Upper lobe of left lung (tissue), 4 donors: ENCODE measurements at regions not wholly inside any gene's neighbourhood (a gene's known extent, or its start where the extent isn't known, plus 50 kb on each side); places are given as distances from the start of the nearest gene placed in this dataset.

Source experiments
- CTCF ChIP-seq, 6 experiments: fragments of 450-650 bp in 4 of 6; fragments of 200-600 bp in 2 of 6; sonication (generic) in 2 of 6; IDR thresholded peaks; one replicate each; pipeline ENCODE4 v1.5.1; 2016 to 2019; ENCODE audit warnings: antibody characterized with exemption in 6 of 6
- EP300 ChIP-seq, 4 donors: sonication (generic); formaldehyde crosslinking; IDR thresholded peaks; one replicate each; pipeline ENCODE4 v1.5.1; 2017; ENCODE audit warnings: antibody characterized with exemption in 4 of 4, control low read depth in 2 of 4
- POLR2A ChIP-seq, 4 donors: fragments of 450-650 bp; IDR thresholded peaks; one replicate each; pipeline ENCODE4 v1.5.1; 2016 to 2017; ENCODE audit warnings: antibody characterized with exemption in 4 of 4, mild to moderate bottlenecking in 2 of 4
- POLR2AphosphoS5 ChIP-seq, 2 donors: sonication (generic); formaldehyde crosslinking; IDR thresholded peaks; one replicate each; pipeline ENCODE4 v1.5.1; 2017; ENCODE audit warnings: antibody characterized with exemption in 2 of 2

GRCh38 chr10:62938672-62939071 is 122.5 kb upstream of the EGR2 start:
- TF ChIP-seq POLR2A (IDR thresholded peaks at IDR 0.05) (no peak), CTCF (IDR thresholded peaks at IDR 0.05) (no peak), POLR2AphosphoS5 (IDR thresholded peaks at IDR 0.05) (no peak), EP300 (IDR thresholded peaks at IDR 0.05) (no peak)
